HL-60 (cell line): ENCODE measurements at regions not wholly inside any gene's neighbourhood (a gene's known extent, or its start where the extent isn't known, plus 50 kb on each side); places are given as distances from the start of the nearest gene placed in this dataset.

Source experiments
- DNase-seq, 2 experiments: peaks; one replicate each; pipeline ENCODE4 v3.0.0-alpha.2; 2010 to 2020; ENCODE audit warnings: low read depth in 1 of 2, low spot score in 1 of 2
- H3K27ac ChIP-seq: fragments of 250-450 bp; sonication (Bioruptor Pico); replicated peaks from 2 replicates; pipeline ENCODE4 v1.5.1; 2020; ENCODE audit warnings: mild to moderate bottlenecking, moderate library complexity
- H3K27me3 ChIP-seq: fragments of 250-450 bp; sonication (Bioruptor Pico); 2 replicates; pipeline ENCODE4 v1.5.1; 2021; ENCODE audit warnings: mild to moderate bottlenecking, moderate library complexity; ENCODE audit not compliant: insufficient read depth, poor library complexity, severe bottlenecking
- H3K4me3 ChIP-seq: replicated peaks from 2 replicates; pipeline ENCODE4 v1.5.1; 2011; ENCODE audit warnings: mild to moderate bottlenecking, control low read depth, low read length; ENCODE audit not compliant: insufficient read depth
- GABPA ChIP-seq: IDR thresholded peaks from 2 replicates; pipeline ENCODE4 v1.6.1; 2012; ENCODE audit warnings: low read depth
- POLR2AphosphoS5 ChIP-seq: IDR thresholded peaks from 2 replicates; pipeline ENCODE4 v1.6.1; 2012; ENCODE audit warnings: low read depth
- SPI1 ChIP-seq: IDR thresholded peaks from 2 replicates; pipeline ENCODE4 v1.6.1; 2012; ENCODE audit warnings: low read depth, mild to moderate bottlenecking, borderline replicate concordance
- TF ChIP-seq, protein P1 (sequence below): IDR thresholded peaks from one replicate; pipeline ENCODE4 v1.5.1; 2011; ENCODE audit warnings: low read length, control low read depth, inconsistent platforms; ENCODE audit not compliant: insufficient read depth
- TF ChIP-seq, protein P2 (sequence below): IDR thresholded peaks from 2 replicates; pipeline ENCODE4 v1.6.1; 2012; ENCODE audit warnings: low read depth; ENCODE audit not compliant: insufficient replicate concordance

DNA sequence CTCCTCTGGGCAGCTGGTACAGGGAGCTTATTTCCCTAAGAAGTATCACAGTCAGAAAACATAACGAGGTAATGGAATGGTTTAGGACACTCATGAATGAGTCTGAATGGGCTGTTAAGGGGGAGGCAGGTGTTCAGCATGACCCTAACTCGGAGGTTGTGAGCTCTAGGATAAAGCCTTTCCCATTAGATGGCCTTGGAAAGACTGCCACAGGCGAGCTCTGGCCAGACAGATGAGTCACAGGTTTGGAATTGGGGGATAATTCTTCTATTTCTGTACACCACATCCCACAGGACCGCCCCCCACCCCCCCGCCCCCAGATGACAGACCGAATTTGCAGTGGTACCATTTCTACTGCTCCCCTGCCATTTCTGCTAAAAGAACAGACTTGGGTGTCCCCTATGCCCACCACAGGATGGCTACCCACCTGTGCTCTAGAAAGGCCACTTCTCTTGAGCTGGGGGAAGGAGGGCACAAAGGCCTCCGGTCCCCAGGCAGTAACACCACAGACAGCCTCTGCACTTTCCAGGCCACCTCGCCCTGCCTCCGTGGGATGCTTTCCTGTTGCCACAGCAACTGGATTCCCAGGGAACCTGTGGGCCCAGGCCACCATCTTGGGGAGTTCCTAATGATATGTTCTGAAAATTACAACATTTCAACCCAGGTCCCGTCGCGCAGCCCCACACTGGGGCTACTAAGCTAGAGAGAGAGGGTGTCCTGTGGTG lies 76.7 kb downstream of the TRIM29 start:
- H3K27ac ChIP-seq, result no peak overlapping the region
- peaks cover 7% of the 10 kb centered on the region for H3K27me3 ChIP-seq
- TF ChIP-seq SPI1, result no peak
- H3K4me3 ChIP-seq, result no peak overlapping the region
- DNase-seq, result no peak

DNA sequence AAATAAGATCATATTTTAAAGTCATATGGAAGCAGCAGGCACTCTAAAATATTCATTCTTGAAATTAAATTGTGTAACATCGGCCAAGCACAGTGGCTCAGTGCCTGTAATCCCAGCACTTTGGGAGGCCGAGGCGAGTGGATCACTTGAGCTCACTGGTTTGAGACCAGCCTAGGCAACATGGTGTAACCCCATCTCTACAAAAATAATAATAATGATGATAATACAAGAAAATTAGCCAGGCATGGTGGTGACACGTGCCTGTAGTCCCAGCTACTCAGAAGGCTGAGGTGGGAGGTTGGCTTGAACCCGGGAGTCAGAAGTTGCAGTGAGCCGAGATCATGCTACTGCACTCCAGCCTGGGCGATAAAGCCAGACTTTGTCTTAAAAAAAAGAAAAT lies 77.4 kb downstream of the TRIM29 start:
- DNase-seq, result no peak
- TF ChIP-seq GABPA (no peak), SPI1 (no peak), POLR2AphosphoS5 (no peak)
- TF ChIP-seq, protein P1, sequence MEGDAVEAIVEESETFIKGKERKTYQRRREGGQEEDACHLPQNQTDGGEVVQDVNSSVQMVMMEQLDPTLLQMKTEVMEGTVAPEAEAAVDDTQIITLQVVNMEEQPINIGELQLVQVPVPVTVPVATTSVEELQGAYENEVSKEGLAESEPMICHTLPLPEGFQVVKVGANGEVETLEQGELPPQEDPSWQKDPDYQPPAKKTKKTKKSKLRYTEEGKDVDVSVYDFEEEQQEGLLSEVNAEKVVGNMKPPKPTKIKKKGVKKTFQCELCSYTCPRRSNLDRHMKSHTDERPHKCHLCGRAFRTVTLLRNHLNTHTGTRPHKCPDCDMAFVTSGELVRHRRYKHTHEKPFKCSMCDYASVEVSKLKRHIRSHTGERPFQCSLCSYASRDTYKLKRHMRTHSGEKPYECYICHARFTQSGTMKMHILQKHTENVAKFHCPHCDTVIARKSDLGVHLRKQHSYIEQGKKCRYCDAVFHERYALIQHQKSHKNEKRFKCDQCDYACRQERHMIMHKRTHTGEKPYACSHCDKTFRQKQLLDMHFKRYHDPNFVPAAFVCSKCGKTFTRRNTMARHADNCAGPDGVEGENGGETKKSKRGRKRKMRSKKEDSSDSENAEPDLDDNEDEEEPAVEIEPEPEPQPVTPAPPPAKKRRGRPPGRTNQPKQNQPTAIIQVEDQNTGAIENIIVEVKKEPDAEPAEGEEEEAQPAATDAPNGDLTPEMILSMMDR, result no peak
- TF ChIP-seq, protein P2, sequence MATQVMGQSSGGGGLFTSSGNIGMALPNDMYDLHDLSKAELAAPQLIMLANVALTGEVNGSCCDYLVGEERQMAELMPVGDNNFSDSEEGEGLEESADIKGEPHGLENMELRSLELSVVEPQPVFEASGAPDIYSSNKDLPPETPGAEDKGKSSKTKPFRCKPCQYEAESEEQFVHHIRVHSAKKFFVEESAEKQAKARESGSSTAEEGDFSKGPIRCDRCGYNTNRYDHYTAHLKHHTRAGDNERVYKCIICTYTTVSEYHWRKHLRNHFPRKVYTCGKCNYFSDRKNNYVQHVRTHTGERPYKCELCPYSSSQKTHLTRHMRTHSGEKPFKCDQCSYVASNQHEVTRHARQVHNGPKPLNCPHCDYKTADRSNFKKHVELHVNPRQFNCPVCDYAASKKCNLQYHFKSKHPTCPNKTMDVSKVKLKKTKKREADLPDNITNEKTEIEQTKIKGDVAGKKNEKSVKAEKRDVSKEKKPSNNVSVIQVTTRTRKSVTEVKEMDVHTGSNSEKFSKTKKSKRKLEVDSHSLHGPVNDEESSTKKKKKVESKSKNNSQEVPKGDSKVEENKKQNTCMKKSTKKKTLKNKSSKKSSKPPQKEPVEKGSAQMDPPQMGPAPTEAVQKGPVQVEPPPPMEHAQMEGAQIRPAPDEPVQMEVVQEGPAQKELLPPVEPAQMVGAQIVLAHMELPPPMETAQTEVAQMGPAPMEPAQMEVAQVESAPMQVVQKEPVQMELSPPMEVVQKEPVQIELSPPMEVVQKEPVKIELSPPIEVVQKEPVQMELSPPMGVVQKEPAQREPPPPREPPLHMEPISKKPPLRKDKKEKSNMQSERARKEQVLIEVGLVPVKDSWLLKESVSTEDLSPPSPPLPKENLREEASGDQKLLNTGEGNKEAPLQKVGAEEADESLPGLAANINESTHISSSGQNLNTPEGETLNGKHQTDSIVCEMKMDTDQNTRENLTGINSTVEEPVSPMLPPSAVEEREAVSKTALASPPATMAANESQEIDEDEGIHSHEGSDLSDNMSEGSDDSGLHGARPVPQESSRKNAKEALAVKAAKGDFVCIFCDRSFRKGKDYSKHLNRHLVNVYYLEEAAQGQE, result no peak
- H3K4me3 ChIP-seq, result no peak overlapping the region
- H3K27me3 ChIP-seq, result peaks cover 5% of the 10 kb centered on the region
- H3K27ac ChIP-seq, result no peak overlapping the region

DNA sequence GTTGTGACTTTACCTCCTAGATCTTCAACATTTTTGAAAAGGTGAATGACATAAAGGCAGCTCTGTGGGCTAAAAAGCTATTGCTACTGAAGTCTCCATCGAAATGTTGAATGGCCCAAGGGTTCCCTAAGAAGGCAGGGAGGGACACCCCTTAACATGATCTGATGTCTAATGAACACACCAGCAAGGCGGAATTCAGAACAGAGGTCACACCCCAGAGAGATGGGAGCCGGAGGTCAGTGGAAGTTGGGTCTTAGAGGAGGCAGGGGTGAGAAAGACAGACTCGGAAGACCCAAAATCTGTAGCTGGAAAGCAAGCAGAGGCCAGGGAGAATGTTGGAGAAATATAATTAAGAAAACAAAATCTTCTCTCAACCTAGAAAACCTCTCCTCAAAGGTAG lies 79.0 kb downstream of the TRIM29 start:
- Histone ChIP-seq H3K4me3 (no peak overlapping the region), H3K27me3 (peaks cover 4% of the 10 kb centered on the region), H3K27ac (no peak overlapping the region)
- TF ChIP-seq SPI1 (no peak), GABPA (no peak), POLR2AphosphoS5 (no peak)
- TF ChIP-seq, protein P1, result no peak
- TF ChIP-seq, protein P2, result no peak
- no peak for DNase-seq

DNA sequence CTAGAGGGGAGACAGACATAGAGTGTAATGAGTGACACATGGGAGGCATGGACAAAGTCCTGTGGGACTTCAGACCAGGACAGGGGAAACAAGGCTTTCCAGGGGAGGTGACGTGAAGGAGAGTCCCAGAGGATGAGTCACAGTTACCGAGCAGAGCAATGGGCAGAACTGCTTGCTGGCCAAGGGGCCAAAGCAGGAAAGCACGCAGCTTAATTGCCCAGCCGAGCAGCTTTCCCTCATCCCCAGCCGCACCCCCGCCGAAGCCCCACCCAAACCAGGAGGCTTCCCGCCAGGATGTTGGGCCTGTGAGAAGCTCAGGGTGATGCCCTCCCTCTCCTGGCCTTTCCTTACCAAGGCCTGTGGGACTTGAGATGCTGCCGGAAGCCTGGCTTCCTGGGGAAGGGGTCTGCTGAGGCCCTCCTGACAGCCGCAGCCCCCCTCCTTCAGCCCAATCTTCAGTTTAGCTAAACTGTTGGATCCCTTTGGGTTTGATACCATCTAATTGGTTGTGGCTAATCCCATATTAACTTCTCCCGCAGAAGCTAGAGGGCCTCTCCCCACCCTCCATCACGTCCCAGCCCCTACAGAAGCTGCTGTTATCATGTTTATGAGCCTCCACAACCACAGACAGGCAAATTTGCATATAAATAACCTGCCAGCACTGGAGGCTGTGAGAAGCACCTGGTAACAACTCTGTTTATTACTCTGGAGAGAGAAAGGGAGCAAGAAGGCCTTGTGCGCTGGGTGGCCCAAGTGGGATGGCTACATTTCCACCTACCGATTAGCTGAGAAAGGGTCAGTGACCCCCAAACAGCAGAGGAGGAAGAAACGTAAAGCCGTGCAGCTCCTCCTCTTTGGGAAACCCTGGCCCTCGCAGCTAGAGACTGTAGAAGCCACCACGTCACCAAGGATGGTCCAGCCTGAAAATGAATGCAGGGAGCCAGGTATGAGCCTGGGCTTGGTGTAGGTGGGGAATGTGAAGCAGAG lies 80.0 kb downstream of the TRIM29 start:
- peaks cover 4% of the 10 kb centered on the region for H3K27me3 ChIP-seq
- no peak overlapping the region for H3K27ac ChIP-seq
- no peak for DNase-seq
- H3K4me3 ChIP-seq, result no peak overlapping the region
- TF ChIP-seq, protein P2, result no peak
- TF ChIP-seq, protein P1, result no peak
- TF ChIP-seq GABPA, result no peak
- no peak for TF ChIP-seq SPI1
- no peak for TF ChIP-seq POLR2AphosphoS5
